SK-N-SH (cell line): ENCODE measurements at regions not wholly inside any gene's neighbourhood (a gene's known extent, or its start where the extent isn't known, plus 50 kb on each side); places are given as distances from the start of the nearest gene placed in this dataset.

Experiments used
- CTCF ChIA-PET: fragments of 300-600, 350-600 bp; formaldehyde crosslinking; extraction: SDS; loops from one replicate; lab custom pipeline; 2021; lab: Yijun Ruan, JAX
- POLR2A ChIA-PET: fragments of 350-600 bp; sonication (Branson Sonifier 250); formaldehyde crosslinking; extraction: SDS; loops from one replicate; lab custom pipeline; 2020; ENCODE audit warnings: antibody characterized with exemption, inconsistent platforms; lab: Yijun Ruan, JAX
- DNase-seq: peaks from one replicate; pipeline ENCODE4 v3.0.0; 2012
- H2AFZ ChIP-seq: fragments of 200-600 bp; sonication (generic); 2 replicates; pipeline ENCODE4 v1.8.1; 2016; ENCODE audit warnings: antibody characterized with exemption, mild to moderate bottlenecking, low read depth
- H3F3A ChIP-seq: fragments of 200-600 bp; sonication (generic); replicated peaks from 2 replicates; pipeline ENCODE3; 2016; ENCODE audit warnings: antibody characterized with exemption, mild to moderate bottlenecking; ENCODE audit not compliant: insufficient read depth
- H3K27ac ChIP-seq, 2 experiments: fragments of 200-500 bp in 1 of 2; fragments of 200-600 bp in 1 of 2; sonication (Bioruptor generic) in 1 of 2; sonication (generic), shearing (Covaris generic) in 1 of 2; 2 replicates each; pipeline versions ENCODE4 v1.5.1 to v1.6.1; 2014 to 2016; ENCODE audit warnings: low read depth in 2 of 2, inconsistent platforms in 1 of 2, low read length in 1 of 2, mild to moderate bottlenecking in 1 of 2, mixed read lengths in 1 of 2
- H3K27me3 ChIP-seq: fragments of 200-600 bp; sonication (generic), shearing (Covaris generic); 2 replicates; pipeline ENCODE4 v1.6.1; 2016; ENCODE audit warnings: mixed run types; ENCODE audit not compliant: insufficient read depth
- H3K36me3 ChIP-seq, 2 experiments: fragments of 200-500 bp in 1 of 2; fragments of 200-600 bp in 1 of 2; sonication (Bioruptor generic) in 1 of 2; sonication (generic) in 1 of 2; replicated peaks in 1 of 2; 2 replicates each; pipeline versions ENCODE3 to v1.5.1; 2014 to 2016; ENCODE audit warnings: low read length in 1 of 2, mild to moderate bottlenecking in 1 of 2; ENCODE audit not compliant: insufficient read depth in 2 of 2, control insufficient read depth in 1 of 2
- H3K4me1 ChIP-seq, 2 experiments: fragments of 200-500 bp in 1 of 2; fragments of 200-600 bp in 1 of 2; sonication (Bioruptor generic) in 1 of 2; sonication (generic), shearing (Covaris generic) in 1 of 2; 2 replicates each; pipeline versions ENCODE4 v1.5.1 to v1.6.1; 2014 to 2016; ENCODE audit warnings: low read depth in 1 of 2, low read length in 1 of 2, mixed run types in 1 of 2; ENCODE audit not compliant: insufficient read depth in 2 of 2, control insufficient read depth in 1 of 2
- H3K4me2 ChIP-seq: fragments of 200-600 bp; sonication (generic), shearing (Covaris generic); 2 replicates; pipeline ENCODE4 v1.6.1; 2017; ENCODE audit warnings: mixed run types
- H3K4me3 ChIP-seq, 2 experiments: fragments of 200-500 bp in 1 of 2; fragments of 200-600 bp in 1 of 2; sonication (Bioruptor generic) in 1 of 2; sonication (generic), shearing (Covaris generic) in 1 of 2; 2 replicates each; pipeline versions ENCODE4 v1.5.1 to v1.8.1; 2014 to 2016; ENCODE audit warnings: low read depth in 2 of 2, inconsistent platforms in 1 of 2, low read length in 1 of 2, mild to moderate bottlenecking in 1 of 2, mixed read lengths in 1 of 2, moderate library complexity in 1 of 2
- H3K79me2 ChIP-seq: fragments of 200-600 bp; sonication (generic); 2 replicates; pipeline ENCODE4 v1.8.1; 2017; ENCODE audit warnings: mild to moderate bottlenecking; ENCODE audit not compliant: insufficient read depth
- H3K9ac ChIP-seq: fragments of 200-600 bp; sonication (generic); 2 replicates; pipeline ENCODE4 v1.6.1; 2017; ENCODE audit warnings: mixed run types
- H3K9me2 ChIP-seq: fragments of 200-600 bp; sonication (generic); 2 replicates; pipeline ENCODE4 v1.6.1; 2017; ENCODE audit warnings: mixed run types
- H3K9me3 ChIP-seq: fragments of 200-600 bp; sonication (generic); 2 replicates; pipeline ENCODE4 v1.6.1; 2017; ENCODE audit warnings: mixed run types, mild to moderate bottlenecking, moderate library complexity
- H4K20me1 ChIP-seq: fragments of 200-600 bp; sonication (generic); 2 replicates; pipeline ENCODE4 v1.6.1; 2017; ENCODE audit warnings: mild to moderate bottlenecking, mixed run types; ENCODE audit not compliant: insufficient read depth
- CHD2 ChIP-seq: fragments of 150-350 bp; IDR thresholded peaks from 2 replicates; pipeline ENCODE4 v1.6.1; 2018; ENCODE audit warnings: low read length; ENCODE audit not compliant: partially characterized antibody
- FOSL2 ChIP-seq: IDR thresholded peaks from 2 replicates; pipeline ENCODE4 v1.4.0; 2012; ENCODE audit warnings: low read depth, mild to moderate bottlenecking, moderate library complexity, borderline replicate concordance
- FOXM1 ChIP-seq: IDR thresholded peaks from 2 replicates; pipeline ENCODE4 v1.4.0; 2012; ENCODE audit warnings: low read depth, mild to moderate bottlenecking
- GATA2 ChIP-seq: sonication (generic); formaldehyde crosslinking; IDR thresholded peaks from 2 replicates; pipeline ENCODE4 v1.5.0; 2020; ENCODE audit warnings: mild to moderate bottlenecking, missing genetic modification reagents
- JUND ChIP-seq: IDR thresholded peaks from 2 replicates; pipeline ENCODE4 v1.4.0; 2012
- MEF2A ChIP-seq: IDR thresholded peaks from 2 replicates; pipeline ENCODE4 v1.4.0; 2012; ENCODE audit warnings: low read depth, borderline replicate concordance
- MXI1 ChIP-seq: IDR thresholded peaks from 2 replicates; pipeline ENCODE4 v1.6.1; 2012; ENCODE audit warnings: mild to moderate bottlenecking, low read depth, low read length, improper control_type of control experiment
- NRF1 ChIP-seq: IDR thresholded peaks from 2 replicates; pipeline ENCODE4 v1.6.1; 2012; ENCODE audit warnings: low read depth, mild to moderate bottlenecking, low read length
- RCOR1 ChIP-seq: fragments of 150-350 bp; IDR thresholded peaks from 2 replicates; pipeline ENCODE4 v1.6.1; 2017; ENCODE audit warnings: antibody characterized with exemption, low read length
- RFX5 ChIP-seq: IDR thresholded peaks from 2 replicates; pipeline ENCODE4 v1.6.1; 2012; ENCODE audit warnings: mild to moderate bottlenecking, improper control_type of control experiment, low read length
- RXRA ChIP-seq: IDR thresholded peaks from 2 replicates; pipeline ENCODE4 v1.4.0; 2012; ENCODE audit warnings: low read depth, mild to moderate bottlenecking, borderline replicate concordance
- TCF12 ChIP-seq: IDR thresholded peaks from 2 replicates; pipeline ENCODE4 v1.4.0; 2012
- TEAD4 ChIP-seq: IDR thresholded peaks from 2 replicates; pipeline ENCODE4 v1.4.0; 2012; ENCODE audit warnings: mild to moderate bottlenecking, borderline replicate concordance; ENCODE audit not compliant: insufficient read depth
- YY1 ChIP-seq: IDR thresholded peaks from 2 replicates; pipeline ENCODE4 v1.4.0; 2012; ENCODE audit warnings: low read depth, mild to moderate bottlenecking
- WGBS: methylation state at CpG from one replicate; pipeline ENCODE4 v1.1.6; 2017; ENCODE audit warnings: low lambda C conversion rate; 5-methylcytosine and 5-hydroxymethylcytosine counted together
- TF ChIP-seq, protein P1 (sequence below): IDR thresholded peaks from 2 replicates; pipeline ENCODE4 v1.6.1; 2012; ENCODE audit warnings: mild to moderate bottlenecking, low read depth, low read length, moderate library complexity
- TF ChIP-seq, protein P2 (sequence below): IDR thresholded peaks from 2 replicates; pipeline ENCODE4 v1.4.0; 2012; ENCODE audit warnings: low read depth, borderline replicate concordance
- TF ChIP-seq, protein P3 (sequence below): fragments of 150-350 bp; IDR thresholded peaks from 2 replicates; pipeline ENCODE4 v1.6.1; 2016; ENCODE audit warnings: mild to moderate bottlenecking, low read depth, low read length
- TF ChIP-seq, protein P4 (sequence below): IDR thresholded peaks from 2 replicates; pipeline ENCODE4; 2012

DNA sequence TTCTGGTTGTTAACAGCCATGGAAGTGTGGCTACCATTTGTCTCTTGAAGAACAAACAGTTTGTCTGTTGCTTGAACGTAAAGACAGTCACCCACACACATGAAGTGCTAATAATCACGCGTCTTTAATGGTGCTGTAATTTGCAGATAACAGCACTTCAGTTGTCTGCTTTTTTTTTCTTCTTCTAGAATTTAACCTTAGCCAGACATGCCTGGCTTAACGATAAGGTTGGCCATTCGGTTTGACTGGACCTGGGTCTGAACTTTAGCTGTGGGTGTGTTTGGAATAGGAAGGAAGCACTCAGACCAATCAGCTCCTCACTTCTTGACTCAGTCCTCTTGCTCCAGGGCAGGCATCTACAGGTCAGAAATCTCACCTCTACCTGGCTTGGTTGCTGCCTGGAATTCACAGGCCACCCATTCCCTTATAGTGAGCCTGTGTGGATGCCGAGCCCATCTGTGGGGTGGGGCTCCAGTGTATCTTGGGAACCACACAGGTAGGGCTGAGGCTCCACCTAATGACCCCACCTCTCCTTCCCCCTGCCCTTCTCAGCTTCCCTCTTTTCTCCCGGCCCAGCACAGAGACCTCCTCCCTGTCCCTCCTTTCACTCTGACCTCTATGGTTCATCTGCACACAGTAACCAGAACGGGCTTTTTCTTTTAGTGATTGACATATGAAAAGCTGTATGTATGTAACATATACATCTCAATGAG is 246.4 kb upstream of the PWP1 start:
- no peak overlapping the region for H2AFZ ChIP-seq
- no peaks in the 10 kb centered on the region for H3K36me3 ChIP-seq
- ChIA-PET POLR2A (no interaction called here), CTCF (interaction anchor here (0.8 kb wide), 1 partner anchor 9 kb away, joined by 3 read pairs; no protein-coding TSS in a partner anchor)
- no peaks in the 10 kb centered on the region for H3K27me3 ChIP-seq
- no peak overlapping the region for H3K9ac ChIP-seq
- no peaks in the 10 kb centered on the region for H3F3A ChIP-seq
- no peak overlapping the region for H3K4me2 ChIP-seq
- TF ChIP-seq GATA2 (CRISPR knock-in tag) (no peak), NRF1 (no peak), CHD2 (no peak), RFX5 (no peak), MEF2A (no peak), RXRA (no peak), JUND (no peak), FOXM1 (no peak), TCF12 (no peak), MXI1 (no peak), YY1 (no peak), RCOR1 (no peak), TEAD4 (no peak), FOSL2 (no peak)
- TF ChIP-seq, protein P1, sequence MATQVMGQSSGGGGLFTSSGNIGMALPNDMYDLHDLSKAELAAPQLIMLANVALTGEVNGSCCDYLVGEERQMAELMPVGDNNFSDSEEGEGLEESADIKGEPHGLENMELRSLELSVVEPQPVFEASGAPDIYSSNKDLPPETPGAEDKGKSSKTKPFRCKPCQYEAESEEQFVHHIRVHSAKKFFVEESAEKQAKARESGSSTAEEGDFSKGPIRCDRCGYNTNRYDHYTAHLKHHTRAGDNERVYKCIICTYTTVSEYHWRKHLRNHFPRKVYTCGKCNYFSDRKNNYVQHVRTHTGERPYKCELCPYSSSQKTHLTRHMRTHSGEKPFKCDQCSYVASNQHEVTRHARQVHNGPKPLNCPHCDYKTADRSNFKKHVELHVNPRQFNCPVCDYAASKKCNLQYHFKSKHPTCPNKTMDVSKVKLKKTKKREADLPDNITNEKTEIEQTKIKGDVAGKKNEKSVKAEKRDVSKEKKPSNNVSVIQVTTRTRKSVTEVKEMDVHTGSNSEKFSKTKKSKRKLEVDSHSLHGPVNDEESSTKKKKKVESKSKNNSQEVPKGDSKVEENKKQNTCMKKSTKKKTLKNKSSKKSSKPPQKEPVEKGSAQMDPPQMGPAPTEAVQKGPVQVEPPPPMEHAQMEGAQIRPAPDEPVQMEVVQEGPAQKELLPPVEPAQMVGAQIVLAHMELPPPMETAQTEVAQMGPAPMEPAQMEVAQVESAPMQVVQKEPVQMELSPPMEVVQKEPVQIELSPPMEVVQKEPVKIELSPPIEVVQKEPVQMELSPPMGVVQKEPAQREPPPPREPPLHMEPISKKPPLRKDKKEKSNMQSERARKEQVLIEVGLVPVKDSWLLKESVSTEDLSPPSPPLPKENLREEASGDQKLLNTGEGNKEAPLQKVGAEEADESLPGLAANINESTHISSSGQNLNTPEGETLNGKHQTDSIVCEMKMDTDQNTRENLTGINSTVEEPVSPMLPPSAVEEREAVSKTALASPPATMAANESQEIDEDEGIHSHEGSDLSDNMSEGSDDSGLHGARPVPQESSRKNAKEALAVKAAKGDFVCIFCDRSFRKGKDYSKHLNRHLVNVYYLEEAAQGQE: no peak
- TF ChIP-seq, protein P2, sequence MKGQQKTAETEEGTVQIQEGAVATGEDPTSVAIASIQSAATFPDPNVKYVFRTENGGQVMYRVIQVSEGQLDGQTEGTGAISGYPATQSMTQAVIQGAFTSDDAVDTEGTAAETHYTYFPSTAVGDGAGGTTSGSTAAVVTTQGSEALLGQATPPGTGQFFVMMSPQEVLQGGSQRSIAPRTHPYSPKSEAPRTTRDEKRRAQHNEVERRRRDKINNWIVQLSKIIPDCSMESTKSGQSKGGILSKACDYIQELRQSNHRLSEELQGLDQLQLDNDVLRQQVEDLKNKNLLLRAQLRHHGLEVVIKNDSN: no peak
- TF ChIP-seq, protein P3, sequence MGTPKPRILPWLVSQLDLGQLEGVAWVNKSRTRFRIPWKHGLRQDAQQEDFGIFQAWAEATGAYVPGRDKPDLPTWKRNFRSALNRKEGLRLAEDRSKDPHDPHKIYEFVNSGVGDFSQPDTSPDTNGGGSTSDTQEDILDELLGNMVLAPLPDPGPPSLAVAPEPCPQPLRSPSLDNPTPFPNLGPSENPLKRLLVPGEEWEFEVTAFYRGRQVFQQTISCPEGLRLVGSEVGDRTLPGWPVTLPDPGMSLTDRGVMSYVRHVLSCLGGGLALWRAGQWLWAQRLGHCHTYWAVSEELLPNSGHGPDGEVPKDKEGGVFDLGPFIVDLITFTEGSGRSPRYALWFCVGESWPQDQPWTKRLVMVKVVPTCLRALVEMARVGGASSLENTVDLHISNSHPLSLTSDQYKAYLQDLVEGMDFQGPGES: no peak
- TF ChIP-seq, protein P4, sequence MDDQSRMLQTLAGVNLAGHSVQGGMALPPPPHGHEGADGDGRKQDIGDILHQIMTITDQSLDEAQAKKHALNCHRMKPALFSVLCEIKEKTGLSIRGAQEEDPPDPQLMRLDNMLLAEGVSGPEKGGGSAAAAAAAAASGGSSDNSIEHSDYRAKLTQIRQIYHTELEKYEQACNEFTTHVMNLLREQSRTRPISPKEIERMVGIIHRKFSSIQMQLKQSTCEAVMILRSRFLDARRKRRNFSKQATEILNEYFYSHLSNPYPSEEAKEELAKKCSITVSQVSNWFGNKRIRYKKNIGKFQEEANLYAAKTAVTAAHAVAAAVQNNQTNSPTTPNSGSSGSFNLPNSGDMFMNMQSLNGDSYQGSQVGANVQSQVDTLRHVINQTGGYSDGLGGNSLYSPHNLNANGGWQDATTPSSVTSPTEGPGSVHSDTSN: no peak
- H4K20me1 ChIP-seq: no peaks in the 10 kb centered on the region
- H3K4me3 ChIP-seq: no peak overlapping the region
- H3K9me3 ChIP-seq: no peaks in the 10 kb centered on the region
- H3K9me2 ChIP-seq: no peaks in the 10 kb centered on the region
- no peaks in the 10 kb centered on the region for H3K79me2 ChIP-seq
- H3K27ac ChIP-seq: no peak overlapping the region
- WGBS: 67% methylated on average over 8 of the region's 8 CpGs
- H3K4me1 ChIP-seq: no peaks in the 10 kb centered on the region; a peak in 2 of 4 replicates
- no peak for DNase-seq
